ENCODE measurements at regions not wholly inside any gene's neighbourhood (a gene's known extent, or its start where the extent isn't known, plus 50 kb on each side); places are given as distances from the start of the nearest gene placed in this dataset.
"Not testable (repeated sequence)": the region's sequence is repeated elsewhere in the genome, so short reads cannot be mapped to it uniquely, and the experiment has no call there.

GRCh38 chr14:61147831-61148549 lies 133.1 kb downstream of the TMEM30B start:
- no peak overlapping the region for H3K4me3 Mint-ChIP-seq
- H3K9me3 ChIP-seq (ENCODE audit: control insufficient read depth, low read length, poor library complexity, severe bottlenecking): no peaks in the 10 kb centered on the region
- H3K4me1 Mint-ChIP-seq: no peaks in the 10 kb centered on the region
- H3K27ac Mint-ChIP-seq: no peak overlapping the region
- peaks cover 3% of the 10 kb centered on the region for H3K36me3 Mint-ChIP-seq (ENCODE audit: low read depth)
- DNase-seq (no peak), ATAC-seq (no peak)
- H3K27me3 Mint-ChIP-seq: peaks cover 5% of the 10 kb centered on the region

- Mint-ChIP-seq H3K27ac (no peak overlapping the region), H3K27me3 (no peaks in the 10 kb centered on the region), H3K4me3 (no peak overlapping the region), H3K4me1 (no peaks in the 10 kb centered on the region), H3K36me3 (ENCODE audit: low read depth) (peaks cover 3% of the 10 kb centered on the region)
- DNase-seq (no peak), ATAC-seq (no peak)
- no peaks in the 10 kb centered on the region for H3K9me3 ChIP-seq (ENCODE audit: control insufficient read depth, low read length, poor library complexity, severe bottlenecking)
Measured at GRCh38 chr14:61147381-61147821, 133.7 kb downstream of the TMEM30B start.

- Mint-ChIP-seq H3K4me3 (no peak overlapping the region), H3K27me3 (no peaks in the 10 kb centered on the region), H3K4me1 (no peaks in the 10 kb centered on the region), H3K36me3 (ENCODE audit: low read depth) (peaks cover 3% of the 10 kb centered on the region), H3K27ac (no peak overlapping the region)
- DNase-seq (no peak), ATAC-seq (no peak)
- no peaks in the 10 kb centered on the region for H3K9me3 ChIP-seq (ENCODE audit: control insufficient read depth, low read length, poor library complexity, severe bottlenecking)
Measured at GRCh38 chr14:61146899-61147298, 134.2 kb downstream of the TMEM30B start.

- Mint-ChIP-seq H3K36me3 (ENCODE audit: low read depth) (no peaks in the 10 kb centered on the region), H3K27ac (no peak overlapping the region), H3K4me1 (no peaks in the 10 kb centered on the region), H3K4me3 (no peak overlapping the region), H3K27me3 (no peaks in the 10 kb centered on the region)
- DNase-seq (no peak), ATAC-seq (no peak)
- no peaks in the 10 kb centered on the region for H3K9me3 ChIP-seq (ENCODE audit: control insufficient read depth, low read length, poor library complexity, severe bottlenecking)
Measured at GRCh38 chr14:61145903-61146481, 135.1 kb downstream of the TMEM30B start.

GRCh38 chr14:61145034-61145902 lies 135.9 kb downstream of the TMEM30B start:
- H3K27ac Mint-ChIP-seq: no peak overlapping the region
- ATAC-seq (no peak), DNase-seq (no peak)
- H3K36me3 Mint-ChIP-seq (ENCODE audit: low read depth): no peaks in the 10 kb centered on the region
- H3K27me3 Mint-ChIP-seq: no peaks in the 10 kb centered on the region
- no peaks in the 10 kb centered on the region for H3K4me1 Mint-ChIP-seq
- H3K4me3 Mint-ChIP-seq: no peak overlapping the region
- no peaks in the 10 kb centered on the region for H3K9me3 ChIP-seq (ENCODE audit: control insufficient read depth, low read length, poor library complexity, severe bottlenecking)

GRCh38 chr14:61144117-61145033 lies 136.8 kb downstream of the TMEM30B start:
- ATAC-seq; H3K36me3 Mint-ChIP-seq (ENCODE audit: low read depth); H3K9me3 ChIP-seq (ENCODE audit: control insufficient read depth, low read length, poor library complexity, severe bottlenecking); H3K4me3 Mint-ChIP-seq; H3K4me1 Mint-ChIP-seq; H3K27ac Mint-ChIP-seq; H3K27me3 Mint-ChIP-seq; DNase-seq: not testable (repeated sequence)

DNA sequence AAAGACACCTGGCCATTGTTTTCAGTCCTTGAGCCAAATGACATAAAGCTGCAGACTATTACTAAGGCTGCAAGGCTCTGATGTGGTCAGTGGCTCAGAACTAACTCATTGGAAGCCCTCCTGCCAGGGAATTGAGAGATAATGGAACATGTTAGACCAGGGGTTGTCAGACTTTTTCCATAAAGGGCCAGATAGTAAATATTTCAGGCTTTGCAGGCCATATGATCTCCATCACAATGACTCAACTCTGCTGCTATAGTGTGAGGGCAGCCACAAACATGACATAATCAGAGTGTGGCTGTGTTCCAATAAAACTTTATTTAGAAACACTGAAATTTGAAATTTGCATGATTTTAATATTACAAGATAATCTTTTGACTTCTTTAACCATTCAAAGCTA lies 140.3 kb downstream of the TMEM30B start:
- no peaks in the 10 kb centered on the region for H3K9me3 ChIP-seq (ENCODE audit: control insufficient read depth, low read length, poor library complexity, severe bottlenecking)
- no peak for DNase-seq
- Mint-ChIP-seq H3K27ac (no peak overlapping the region), H3K27me3 (no peaks in the 10 kb centered on the region), H3K36me3 (ENCODE audit: low read depth) (no peaks in the 10 kb centered on the region), H3K4me1 (no peaks in the 10 kb centered on the region), H3K4me3 (no peak overlapping the region)
- no peak for ATAC-seq

- ATAC-seq: no peak
- H3K4me1 Mint-ChIP-seq: no peaks in the 10 kb centered on the region
- H3K36me3 Mint-ChIP-seq (ENCODE audit: low read depth): no peaks in the 10 kb centered on the region
- H3K27ac Mint-ChIP-seq: no peak overlapping the region
- no peaks in the 10 kb centered on the region for H3K27me3 Mint-ChIP-seq
- no peaks in the 10 kb centered on the region for H3K9me3 ChIP-seq (ENCODE audit: control insufficient read depth, low read length, poor library complexity, severe bottlenecking)
- no peak overlapping the region for H3K4me3 Mint-ChIP-seq
- no peak for DNase-seq
Measured at GRCh38 chr14:61140271-61140670, 140.9 kb downstream of the TMEM30B start.

GRCh38 chr14:61139006-61139599 lies 142.0 kb downstream of the TMEM30B start:
- Mint-ChIP-seq H3K36me3 (ENCODE audit: low read depth) (no peaks in the 10 kb centered on the region), H3K4me1 (no peaks in the 10 kb centered on the region), H3K27ac (no peak overlapping the region), H3K27me3 (peaks cover 6% of the 10 kb centered on the region), H3K4me3 (no peak overlapping the region)
- DNase-seq (no peak), ATAC-seq (no peak)
- no peaks in the 10 kb centered on the region for H3K9me3 ChIP-seq (ENCODE audit: control insufficient read depth, low read length, poor library complexity, severe bottlenecking)

GRCh38 chr14:61132894-61133293 lies 148.2 kb downstream of the TMEM30B start:
- Mint-ChIP-seq H3K27ac (no peak overlapping the region), H3K4me3 (no peak overlapping the region), H3K36me3 (ENCODE audit: low read depth) (no peaks in the 10 kb centered on the region), H3K27me3 (peaks cover 20% of the 10 kb centered on the region), H3K4me1 (peaks cover 6% of the 10 kb centered on the region)
- no peaks in the 10 kb centered on the region for H3K9me3 ChIP-seq (ENCODE audit: control insufficient read depth, low read length, poor library complexity, severe bottlenecking)
- ATAC-seq: no peak
- no peak for DNase-seq

GRCh38 chr14:61132336-61132735 lies 148.8 kb downstream of the TMEM30B start:
- DNase-seq (no peak), ATAC-seq (no peak)
- peaks cover 6% of the 10 kb centered on the region for H3K4me1 Mint-ChIP-seq

GRCh38 chr14:61130512-61131260 lies 149.6 kb downstream of the SLC38A6 start:
- Mint-ChIP-seq H3K4me3 (no peak overlapping the region), H3K27me3 (peaks cover 34% of the 10 kb centered on the region), H3K27ac (no peak overlapping the region), H3K36me3 (ENCODE audit: low read depth) (peaks cover 2% of the 10 kb centered on the region), H3K4me1 (peaks cover 6% of the 10 kb centered on the region)
- H3K9me3 ChIP-seq (ENCODE audit: control insufficient read depth, low read length, poor library complexity, severe bottlenecking): no peaks in the 10 kb centered on the region
- ATAC-seq: no peak
- DNase-seq: no peak

More at GRCh38 chr14:61132336-61132735, 148.8 kb downstream of the TMEM30B start:
- H3K4me3 Mint-ChIP-seq: no peak overlapping the region
- no peak overlapping the region for H3K27ac Mint-ChIP-seq
- H3K36me3 Mint-ChIP-seq (ENCODE audit: low read depth): no peaks in the 10 kb centered on the region
- H3K9me3 ChIP-seq (ENCODE audit: control insufficient read depth, low read length, poor library complexity, severe bottlenecking): no peaks in the 10 kb centered on the region
- peaks cover 20% of the 10 kb centered on the region for H3K27me3 Mint-ChIP-seq
